B cell (primary cell): ENCODE measurements at regions not wholly inside any gene's neighbourhood (a gene's known extent, or its start where the extent isn't known, plus 50 kb on each side); places are given as distances from the start of the nearest gene placed in this dataset.

ENCODE experiments used
- ATAC-seq: fragments of 200-7000 bp; cut with Tn5 transposase; one replicate; pipeline ENCODE4 v1.10.0; 2021; ENCODE audit warnings: low read depth, mild to moderate bottlenecking, moderate number of reproducible peaks, moderate library complexity
- CTCF ChIA-PET: fragments of 350-600 bp; sonication (Branson Sonifier 250); formaldehyde crosslinking; loops from one replicate; lab custom pipeline; 2021; ENCODE audit warnings: antibody characterized with exemption, inconsistent platforms; lab: Charles Lee
- POLR2A ChIA-PET: fragments of 350-600 bp; sonication (Branson Sonifier 250); formaldehyde crosslinking; loops from one replicate; lab custom pipeline; 2021; ENCODE audit warnings: antibody characterized with exemption; lab: Charles Lee
- DNase-seq: peaks from one replicate; pipeline ENCODE4 v3.0.0; 2013
- H2AFZ ChIP-seq: 2 replicates; pipeline ENCODE4 v1.6.1; 2012; ENCODE audit warnings: mild to moderate bottlenecking, low read depth, low read length; ENCODE audit not compliant: insufficient read depth, poor library complexity, severe bottlenecking
- H3K27ac ChIP-seq, 2 donors: 1 replicate in 1 of 2; 2 replicates in 1 of 2; pipeline ENCODE4 v1.5.1; 2012 to 2013; ENCODE audit warnings: low read length in 2 of 2, mild to moderate bottlenecking in 2 of 2, moderate library complexity in 1 of 2
- H3K27me3 ChIP-seq, 4 experiments: fragments of 200-600 bp in 1 of 4; sonication (generic) in 1 of 4; replicated peaks in 1 of 4; 1 replicate in 2 of 4; 2 replicates in 2 of 4; pipeline versions ENCODE4 v1.6.1 to v1.7.0; 2013 to 2016; ENCODE audit warnings: low read length in 3 of 4, mild to moderate bottlenecking in 2 of 4, mixed read lengths in 1 of 4, moderate library complexity in 1 of 4; ENCODE audit not compliant: insufficient read depth in 4 of 4, control insufficient read depth in 3 of 4; ENCODE audit errors: control extremely low read depth in 1 of 4
- H3K36me3 ChIP-seq, 2 experiments: replicated peaks in 1 of 2; 1 replicate in 1 of 2; 2 replicates in 1 of 2; pipeline versions ENCODE4 v1.6.1 to v1.7.1; 2013; ENCODE audit warnings: low read length in 1 of 2; ENCODE audit not compliant: insufficient read depth in 2 of 2, control insufficient read depth in 1 of 2; ENCODE audit errors: control extremely low read depth in 1 of 2, extremely low read depth in 1 of 2
- H3K4me1 ChIP-seq, 2 donors: fragments of 200-600 bp in 1 of 2; sonication (generic) in 1 of 2; 1 replicate in 1 of 2; 2 replicates in 1 of 2; pipeline versions ENCODE4 v1.5.1 to v1.6.1; 2013 to 2017; ENCODE audit warnings: low read length in 2 of 2; ENCODE audit not compliant: control insufficient read depth in 2 of 2, insufficient read depth in 2 of 2
- H3K4me2 ChIP-seq: replicated peaks from 2 replicates; pipeline ENCODE3; 2012; ENCODE audit warnings: mild to moderate bottlenecking, low read depth, low read length; ENCODE audit not compliant: poor library complexity, severe bottlenecking
- H3K4me3 ChIP-seq, 5 experiments: fragments of 200-600 bp in 1 of 5; sonication (generic) in 1 of 5; 1 replicate in 3 of 5; 2 replicates in 2 of 5; pipeline versions ENCODE4 v1.5.1 to v1.7.0; 2011 to 2016; ENCODE audit warnings: low read length in 4 of 5, mild to moderate bottlenecking in 4 of 5, low read depth in 2 of 5, control low read depth in 1 of 5, moderate library complexity in 1 of 5; ENCODE audit not compliant: insufficient read depth in 1 of 5; ENCODE audit errors: control extremely low read depth in 1 of 5, extremely low read depth in 1 of 5
- H3K79me2 ChIP-seq: fragments of 200-600 bp; sonication (generic); one replicate; pipeline ENCODE4 v1.6.0; 2016; ENCODE audit warnings: low read length; ENCODE audit not compliant: control insufficient read depth, insufficient read depth
- H3K9ac ChIP-seq: fragments of 200-600 bp; sonication (generic); 2 replicates; pipeline ENCODE4 v1.6.1; 2017; ENCODE audit warnings: mild to moderate bottlenecking, low read length, moderate library complexity
- H3K9me3 ChIP-seq, 3 donors: one replicate each; pipeline versions ENCODE4 v1.6.1 to v1.7.1; 2013; ENCODE audit warnings: low read length in 2 of 3; ENCODE audit not compliant: control insufficient read depth in 2 of 3, insufficient read depth in 1 of 3; ENCODE audit errors: control extremely low read depth in 1 of 3
- H4K20me1 ChIP-seq: 2 replicates; pipeline ENCODE4 v1.6.0; 2012; ENCODE audit warnings: mild to moderate bottlenecking, low read length; ENCODE audit not compliant: insufficient read depth, control insufficient read depth, poor library complexity, severe bottlenecking
- H3K27ac Mint-ChIP-seq: one replicate; pipeline ENCODE4 v1.8.0; 2021; ENCODE audit warnings: mixed read lengths
- H3K27me3 Mint-ChIP-seq: one replicate; pipeline ENCODE4 v1.8.0; 2021; ENCODE audit warnings: mixed read lengths
- H3K4me1 Mint-ChIP-seq: one replicate; pipeline ENCODE4 v1.8.0; 2021; ENCODE audit warnings: mixed read lengths
- H3K4me3 Mint-ChIP-seq: one replicate; pipeline ENCODE4 v1.8.0; 2021; ENCODE audit warnings: mixed read lengths
- H3K9me3 Mint-ChIP-seq: one replicate; pipeline ENCODE4 v1.8.0; 2022; ENCODE audit warnings: mixed read lengths; ENCODE audit not compliant: insufficient read depth
- EZH2 ChIP-seq: IDR thresholded peaks from 2 replicates; pipeline ENCODE4 v1.6.1; 2012; ENCODE audit warnings: borderline replicate concordance, low read depth, mild to moderate bottlenecking, moderate library complexity, low read length; ENCODE audit not compliant: insufficient read depth, poor library complexity, severe bottlenecking
- WGBS: methylation state at CpG from one replicate; pipeline ENCODE4 v1.1.5; 2013; ENCODE audit warnings: missing lambda C conversion rate; ENCODE audit not compliant: insufficient coverage; 5-methylcytosine and 5-hydroxymethylcytosine counted together
- intact Hi-C: fragments of 100-400 bp; cut with micrococcal nuclease; formaldehyde crosslinking; loops from one replicate; pipeline ENCODE4 v1.10.0; 2022
- TF ChIP-seq, protein P1 (sequence below): fragments of 200-600 bp; IDR thresholded peaks from one replicate; pipeline ENCODE4 v1.8.0; 2022; ENCODE audit warnings: antibody characterized with exemption, mild to moderate bottlenecking

DNA sequence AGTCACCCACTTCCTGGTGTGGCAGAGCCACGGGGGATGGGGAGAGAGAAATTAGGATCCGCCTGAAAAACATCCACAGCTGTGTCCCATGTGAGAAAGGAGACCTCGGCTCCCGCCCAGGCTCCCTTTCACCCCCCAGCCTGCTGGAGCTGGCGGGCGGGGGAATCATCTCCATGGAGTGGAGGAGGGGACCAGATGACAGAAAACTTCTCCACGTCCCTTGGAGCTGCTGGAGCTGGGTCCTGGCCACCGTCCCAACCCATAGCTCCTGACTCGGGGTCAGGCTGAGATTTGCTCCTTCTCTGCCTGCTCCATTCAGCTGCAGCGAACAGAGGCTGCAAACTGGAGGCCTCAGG, 113.8 kb downstream of the CEBPB start:
- CTCF ChIA-PET, result no interaction called here

DNA sequence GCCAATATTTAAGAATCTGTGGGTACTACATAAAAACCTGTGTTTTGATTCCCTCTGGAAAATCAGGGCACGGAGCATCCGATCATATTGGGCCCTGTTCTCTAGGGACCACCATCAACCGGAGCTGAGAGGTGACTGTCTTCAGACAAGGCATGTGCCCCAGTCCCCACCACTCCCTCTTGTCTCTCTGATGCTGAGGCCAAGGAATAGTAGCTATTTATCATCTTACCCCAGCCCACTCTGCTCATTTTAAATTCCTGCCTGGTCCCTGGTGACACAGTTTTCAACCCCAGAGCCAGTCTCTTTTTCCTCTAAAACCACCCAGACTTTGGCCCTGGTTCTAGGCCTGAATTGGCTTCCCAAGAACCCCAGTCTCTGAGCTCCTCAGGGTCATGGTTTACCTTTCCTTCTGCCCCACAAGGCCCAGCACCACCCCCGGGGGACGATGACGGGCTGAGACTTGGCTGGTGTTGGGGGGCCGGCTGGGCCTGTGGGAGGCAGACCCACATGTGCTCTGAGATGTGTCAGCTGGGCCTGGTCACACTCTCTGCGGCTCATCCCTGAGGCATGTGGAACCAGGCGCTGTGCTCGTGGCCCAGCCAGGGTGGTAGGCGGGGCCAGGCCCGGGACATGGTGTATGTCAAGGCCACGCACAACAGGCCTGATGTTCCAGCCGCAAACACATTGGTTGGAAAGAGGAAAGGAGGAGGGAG, 114.4 kb downstream of the CEBPB start:
- Histone ChIP-seq H3K4me1 (no peaks in the 10 kb centered on the region), H4K20me1 (no peaks in the 10 kb centered on the region), H3K36me3 (no peaks in the 10 kb centered on the region), H3K9ac (no peak overlapping the region), H2AFZ (no peak overlapping the region), H3K9me3 (no peaks in the 10 kb centered on the region), H3K4me2 (no peak overlapping the region), H3K79me2 (no peaks in the 10 kb centered on the region), H3K27me3 (no peaks in the 10 kb centered on the region), H3K4me3 (no peak overlapping the region), H3K27ac (no peak overlapping the region)
- Mint-ChIP-seq H3K9me3 (no peaks in the 10 kb centered on the region), H3K27me3 (peaks cover 9% of the 10 kb centered on the region), H3K27ac (no peak overlapping the region), H3K4me1 (no peaks in the 10 kb centered on the region), H3K4me3 (no peak overlapping the region)
- 97% methylated on average over 14 of the region's 14 CpGs for WGBS
- no peak for ATAC-seq
- CTCF ChIA-PET, result no interaction called here
- no peak for DNase-seq
- intact Hi-C loops, result no loop called here
- no peak for TF ChIP-seq EZH2
- TF ChIP-seq, protein P1, sequence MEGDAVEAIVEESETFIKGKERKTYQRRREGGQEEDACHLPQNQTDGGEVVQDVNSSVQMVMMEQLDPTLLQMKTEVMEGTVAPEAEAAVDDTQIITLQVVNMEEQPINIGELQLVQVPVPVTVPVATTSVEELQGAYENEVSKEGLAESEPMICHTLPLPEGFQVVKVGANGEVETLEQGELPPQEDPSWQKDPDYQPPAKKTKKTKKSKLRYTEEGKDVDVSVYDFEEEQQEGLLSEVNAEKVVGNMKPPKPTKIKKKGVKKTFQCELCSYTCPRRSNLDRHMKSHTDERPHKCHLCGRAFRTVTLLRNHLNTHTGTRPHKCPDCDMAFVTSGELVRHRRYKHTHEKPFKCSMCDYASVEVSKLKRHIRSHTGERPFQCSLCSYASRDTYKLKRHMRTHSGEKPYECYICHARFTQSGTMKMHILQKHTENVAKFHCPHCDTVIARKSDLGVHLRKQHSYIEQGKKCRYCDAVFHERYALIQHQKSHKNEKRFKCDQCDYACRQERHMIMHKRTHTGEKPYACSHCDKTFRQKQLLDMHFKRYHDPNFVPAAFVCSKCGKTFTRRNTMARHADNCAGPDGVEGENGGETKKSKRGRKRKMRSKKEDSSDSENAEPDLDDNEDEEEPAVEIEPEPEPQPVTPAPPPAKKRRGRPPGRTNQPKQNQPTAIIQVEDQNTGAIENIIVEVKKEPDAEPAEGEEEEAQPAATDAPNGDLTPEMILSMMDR, result no peak
- POLR2A ChIA-PET, result no interaction called here

More for the DNA sequence above, 113.8 kb downstream of the CEBPB start:
- Histone ChIP-seq H3K36me3 (no peaks in the 10 kb centered on the region), H2AFZ (no peak overlapping the region), H3K9ac (no peak overlapping the region), H3K9me3 (no peaks in the 10 kb centered on the region), H3K27ac (no peak overlapping the region), H3K4me2 (no peak overlapping the region), H3K79me2 (no peaks in the 10 kb centered on the region), H4K20me1 (no peaks in the 10 kb centered on the region), H3K4me3 (no peak overlapping the region), H3K4me1 (no peaks in the 10 kb centered on the region), H3K27me3 (no peaks in the 10 kb centered on the region)
- Mint-ChIP-seq H3K27me3 (peaks cover 12% of the 10 kb centered on the region), H3K27ac (no peak overlapping the region), H3K9me3 (no peaks in the 10 kb centered on the region), H3K4me1 (no peaks in the 10 kb centered on the region), H3K4me3 (no peak overlapping the region)
- no peak for TF ChIP-seq EZH2
- TF ChIP-seq, protein P1, result no peak
- 81% methylated on average over 5 of the region's 10 CpGs for WGBS
- intact Hi-C loops, result no loop called here
- no peak for DNase-seq
- no peak for ATAC-seq
- POLR2A ChIA-PET, result no interaction called here
